Endodermal cell (in vitro differentiated cells): ENCODE measurements at regions not wholly inside any gene's neighbourhood (a gene's known extent, or its start where the extent isn't known, plus 50 kb on each side); places are given as distances from the start of the nearest gene placed in this dataset.

Experiments used
- DNase-seq: peaks from one replicate; pipeline ENCODE4 v3.0.0-alpha.2; 2017
- H3K27ac ChIP-seq: 2 replicates; pipeline ENCODE4 v1.5.1; 2013; ENCODE audit warnings: mild to moderate bottlenecking, low read depth, low read length, moderate library complexity
- H3K27me3 ChIP-seq: 2 replicates; pipeline ENCODE4 v1.6.1; 2013; ENCODE audit warnings: mild to moderate bottlenecking, low read length, moderate library complexity; ENCODE audit not compliant: insufficient read depth, control insufficient read depth, poor library complexity, severe bottlenecking
- H3K36me3 ChIP-seq: 2 replicates; pipeline ENCODE4 v1.7.0; 2013; ENCODE audit warnings: mild to moderate bottlenecking, low read length, moderate library complexity; ENCODE audit not compliant: control insufficient read depth, insufficient read depth
- H3K4me1 ChIP-seq: one replicate; pipeline ENCODE4 v1.7.0; 2013; ENCODE audit warnings: low read length; ENCODE audit not compliant: control insufficient read depth, insufficient read depth
- H3K4me3 ChIP-seq: 2 replicates; pipeline ENCODE4 v1.5.1; 2013; ENCODE audit warnings: mild to moderate bottlenecking, low read length, moderate library complexity
- H3K9ac ChIP-seq: 2 replicates; pipeline ENCODE4 v1.6.1; 2013; ENCODE audit warnings: mild to moderate bottlenecking, low read length, moderate library complexity; ENCODE audit not compliant: poor library complexity, severe bottlenecking; ENCODE audit errors: extremely low read depth
- H3K9me3 ChIP-seq: 2 replicates; pipeline ENCODE4 v1.6.1; 2013; ENCODE audit warnings: mild to moderate bottlenecking, low read length, moderate library complexity; ENCODE audit not compliant: control insufficient read depth
- H3K27ac Mint-ChIP-seq: 2 replicates; pipeline ENCODE4 v1.8.0; 2020; ENCODE audit warnings: mixed read lengths
- H3K27me3 Mint-ChIP-seq: 2 replicates; pipeline ENCODE4 v1.8.0; 2021; ENCODE audit warnings: mild to moderate bottlenecking, mixed read lengths; ENCODE audit not compliant: insufficient read depth
- H3K36me3 Mint-ChIP-seq: 2 replicates; pipeline ENCODE4 v1.8.0; 2020; ENCODE audit warnings: low read depth, mixed read lengths
- H3K4me1 Mint-ChIP-seq: 2 replicates; pipeline ENCODE4 v1.8.0; 2020; ENCODE audit warnings: mixed read lengths
- H3K4me3 Mint-ChIP-seq: 2 replicates; pipeline ENCODE4 v1.8.0; 2020; ENCODE audit warnings: mild to moderate bottlenecking, moderate library complexity, mixed read lengths
- H3K9me3 Mint-ChIP-seq: 2 replicates; pipeline ENCODE4 v1.8.0; 2020; ENCODE audit warnings: mild to moderate bottlenecking, mixed read lengths
- WGBS, 2 experiments: methylation state at CpG; one replicate each; pipeline versions ENCODE4 v1.1.5 to v1.1.7; 2013; ENCODE audit warnings: missing lambda C conversion rate in 2 of 2, mixed read lengths in 1 of 2; ENCODE audit not compliant: insufficient coverage in 1 of 2, insufficient read length in 1 of 2; 5-methylcytosine and 5-hydroxymethylcytosine counted together
- TF ChIP-seq, protein P1 (sequence below): fragments of 200-600 bp; sonication (generic); conservative IDR thresholded peaks from 2 replicates; pipeline ENCODE4 v1.5.0; 2021; ENCODE audit warnings: antibody characterized with exemption, mild to moderate bottlenecking

DNA sequence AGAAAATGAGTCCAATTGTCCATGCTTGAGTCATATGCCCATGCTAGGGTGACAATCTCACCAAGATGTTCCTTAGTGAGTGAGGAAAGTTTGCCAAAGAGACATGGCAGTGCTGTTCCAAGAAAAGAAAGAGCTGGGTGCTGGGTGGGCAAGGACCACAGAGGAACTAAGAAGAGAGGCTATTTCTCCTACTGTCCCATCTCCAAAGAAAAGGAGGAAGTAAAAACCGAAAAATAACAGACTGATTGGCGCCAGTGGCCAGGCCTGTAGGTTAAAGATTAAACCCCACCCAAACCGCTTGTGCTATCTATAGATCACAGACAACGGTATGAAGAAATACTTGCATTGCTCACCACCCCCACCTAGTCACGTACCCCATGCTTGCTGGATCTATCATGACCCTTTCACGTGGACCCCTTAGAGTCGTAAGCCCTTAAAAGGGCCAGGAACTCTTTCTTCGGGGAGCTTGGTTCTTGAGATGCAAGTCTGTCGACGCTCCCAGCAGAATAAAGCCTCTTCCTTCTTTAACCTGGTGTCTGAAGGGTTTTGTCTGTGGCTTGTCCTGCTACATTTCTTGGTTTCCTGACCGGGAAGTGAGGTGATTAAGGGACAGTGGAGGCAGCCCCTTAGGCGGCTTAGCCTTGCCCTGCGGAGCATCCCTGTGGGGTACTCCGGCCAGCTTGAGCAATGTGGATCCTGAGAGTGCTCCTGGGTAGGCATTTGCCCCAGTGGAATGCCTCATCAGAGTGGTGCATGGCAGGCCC, 606.5 kb downstream of the UQCRFS1 start:
- TF ChIP-seq, protein P1, sequence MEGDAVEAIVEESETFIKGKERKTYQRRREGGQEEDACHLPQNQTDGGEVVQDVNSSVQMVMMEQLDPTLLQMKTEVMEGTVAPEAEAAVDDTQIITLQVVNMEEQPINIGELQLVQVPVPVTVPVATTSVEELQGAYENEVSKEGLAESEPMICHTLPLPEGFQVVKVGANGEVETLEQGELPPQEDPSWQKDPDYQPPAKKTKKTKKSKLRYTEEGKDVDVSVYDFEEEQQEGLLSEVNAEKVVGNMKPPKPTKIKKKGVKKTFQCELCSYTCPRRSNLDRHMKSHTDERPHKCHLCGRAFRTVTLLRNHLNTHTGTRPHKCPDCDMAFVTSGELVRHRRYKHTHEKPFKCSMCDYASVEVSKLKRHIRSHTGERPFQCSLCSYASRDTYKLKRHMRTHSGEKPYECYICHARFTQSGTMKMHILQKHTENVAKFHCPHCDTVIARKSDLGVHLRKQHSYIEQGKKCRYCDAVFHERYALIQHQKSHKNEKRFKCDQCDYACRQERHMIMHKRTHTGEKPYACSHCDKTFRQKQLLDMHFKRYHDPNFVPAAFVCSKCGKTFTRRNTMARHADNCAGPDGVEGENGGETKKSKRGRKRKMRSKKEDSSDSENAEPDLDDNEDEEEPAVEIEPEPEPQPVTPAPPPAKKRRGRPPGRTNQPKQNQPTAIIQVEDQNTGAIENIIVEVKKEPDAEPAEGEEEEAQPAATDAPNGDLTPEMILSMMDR: no peak
- Mint-ChIP-seq H3K27ac (no peak overlapping the region), H3K9me3 (peaks cover 34% of the 10 kb centered on the region), H3K27me3 (no peaks in the 10 kb centered on the region), H3K4me1 (peaks cover 10% of the 10 kb centered on the region), H3K36me3 (peaks cover 4% of the 10 kb centered on the region), H3K4me3 (no peak overlapping the region)
- Histone ChIP-seq H3K27ac (no peak overlapping the region), H3K9me3 (peaks cover 34% of the 10 kb centered on the region), H3K4me3 (no peak overlapping the region), H3K36me3 (no peaks in the 10 kb centered on the region), H3K27me3 (no peaks in the 10 kb centered on the region), H3K9ac (no peak overlapping the region), H3K4me1 (no peaks in the 10 kb centered on the region)
- no peak for DNase-seq
- WGBS, 2 experiments: 90 to 92% methylated on average over 14 of the region's 14 CpGs

DNA sequence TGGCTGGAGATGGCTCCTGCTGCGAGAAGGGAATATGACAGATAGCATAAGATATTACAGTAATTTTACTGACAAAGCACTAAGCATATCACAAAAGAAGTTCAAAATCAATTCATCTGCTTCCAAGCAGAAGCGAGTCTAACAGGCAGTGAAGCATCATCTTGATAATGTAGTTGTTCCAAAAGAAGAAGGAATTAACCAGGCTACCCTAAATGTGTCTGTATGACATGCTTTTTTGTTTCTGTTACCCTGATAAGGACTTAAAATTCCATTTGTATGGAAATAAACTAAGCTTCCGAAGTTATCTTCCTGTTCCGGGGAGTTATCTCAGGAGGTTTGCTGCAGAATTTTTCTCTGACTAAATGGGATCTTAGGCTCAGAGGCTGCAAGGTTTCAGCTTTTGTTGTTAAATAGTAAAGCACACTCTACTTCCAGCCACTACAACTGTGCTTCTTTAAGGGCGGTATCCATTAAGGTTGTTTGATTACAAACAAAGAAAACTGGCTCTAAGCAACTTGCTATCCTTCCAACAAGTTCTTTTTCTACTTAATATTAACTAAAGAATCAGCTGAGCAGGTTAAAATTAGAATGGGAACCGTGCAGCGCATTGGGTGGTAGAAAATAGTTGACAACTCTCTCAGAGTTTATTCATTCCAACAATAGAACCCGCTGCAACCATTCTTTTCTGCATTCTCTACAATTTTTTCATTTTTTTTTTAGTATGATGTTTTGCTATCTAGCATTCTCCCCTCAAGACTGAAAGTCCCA, 607.3 kb downstream of the UQCRFS1 start:
- peaks cover 10% of the 10 kb centered on the region for H3K4me1 Mint-ChIP-seq
- H3K9me3 Mint-ChIP-seq: peaks cover 34% of the 10 kb centered on the region
- Histone ChIP-seq H3K9ac (no peak overlapping the region), H3K4me1 (no peaks in the 10 kb centered on the region), H3K27me3 (no peaks in the 10 kb centered on the region), H3K36me3 (no peaks in the 10 kb centered on the region), H3K4me3 (no peak overlapping the region), H3K27ac (no peak overlapping the region), H3K9me3 (peaks cover 34% of the 10 kb centered on the region)
- 90 to 95% methylated on average over 2 to 7 of the region's 8 CpGs for WGBS, 2 experiments
- TF ChIP-seq, protein P1: no peak
- H3K27me3 Mint-ChIP-seq: no peaks in the 10 kb centered on the region
- H3K36me3 Mint-ChIP-seq: peaks cover 4% of the 10 kb centered on the region
- H3K27ac Mint-ChIP-seq: no peak overlapping the region
- no peak overlapping the region for H3K4me3 Mint-ChIP-seq
- DNase-seq: no peak

DNA sequence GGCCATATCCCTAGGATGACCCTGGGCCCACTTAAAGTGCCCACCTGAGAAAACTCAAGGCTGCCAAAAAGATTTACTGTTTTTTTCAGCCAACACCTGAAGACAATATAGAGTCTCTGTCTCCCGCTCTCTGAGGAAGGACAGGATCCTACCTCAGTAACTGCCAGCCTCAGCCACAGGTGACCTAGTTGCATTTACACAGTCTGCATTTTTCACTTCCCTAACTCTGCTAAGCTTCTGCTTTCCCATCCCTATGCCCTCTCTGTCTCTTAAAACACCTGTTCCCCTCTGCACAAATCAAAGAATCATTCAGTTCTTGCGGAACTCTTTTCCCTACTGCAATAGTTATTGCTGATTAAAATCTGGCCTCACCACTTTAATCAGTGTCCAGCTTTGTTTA, 609.5 kb downstream of the UQCRFS1 start:
- H3K4me3 ChIP-seq: no peak overlapping the region

More for the DNA sequence above, 609.5 kb downstream of the UQCRFS1 start:
- no peak for DNase-seq
- Mint-ChIP-seq H3K27ac (no peak overlapping the region), H3K4me1 (peaks cover 16% of the 10 kb centered on the region), H3K27me3 (no peaks in the 10 kb centered on the region), H3K9me3 (peaks cover 34% of the 10 kb centered on the region), H3K36me3 (peaks cover 4% of the 10 kb centered on the region), H3K4me3 (no peak overlapping the region)
- H3K4me1 ChIP-seq: no peaks in the 10 kb centered on the region
- WGBS, 2 experiments: 95 to 100% methylated on average over 2 of the region's 2 CpGs
- H3K27ac ChIP-seq: no peak overlapping the region
- H3K27me3 ChIP-seq: no peaks in the 10 kb centered on the region
- TF ChIP-seq, protein P1: no peak
- H3K9ac ChIP-seq: no peak overlapping the region
- H3K36me3 ChIP-seq: no peaks in the 10 kb centered on the region
- peaks cover 34% of the 10 kb centered on the region for H3K9me3 ChIP-seq
